ENCODE measurements at regions not wholly inside any gene's neighbourhood (a gene's known extent, or its start where the extent isn't known, plus 50 kb on each side); places are given as distances from the start of the nearest gene placed in this dataset.

DNA sequence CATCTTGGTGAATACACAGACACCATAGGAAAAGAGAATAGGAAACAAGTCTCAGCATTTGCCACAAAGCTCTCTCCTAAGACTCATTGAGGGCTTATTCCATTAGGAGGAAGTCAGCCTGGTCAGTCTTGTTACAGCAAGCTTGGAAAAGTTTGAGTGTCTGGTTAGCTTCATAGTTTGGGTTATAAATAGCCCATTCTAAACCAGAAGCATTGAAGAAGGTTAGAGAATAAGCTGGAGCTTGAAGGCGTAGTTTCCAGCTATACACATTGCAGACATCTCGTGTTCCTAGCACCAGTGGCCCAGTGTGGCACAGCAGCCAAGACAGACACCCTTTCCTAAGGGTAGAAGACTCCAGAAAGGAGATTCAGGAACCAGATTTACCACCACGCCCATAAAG, 168.8 kb upstream of the RBM19 start:
- TF ChIP-seq NR2C1 (IDR thresholded peaks at IDR 0.05) (no peak), NR2C1 (tag; IDR thresholded peaks at IDR 0.05) (no peak)
- TF ChIP-seq, protein P1, sequence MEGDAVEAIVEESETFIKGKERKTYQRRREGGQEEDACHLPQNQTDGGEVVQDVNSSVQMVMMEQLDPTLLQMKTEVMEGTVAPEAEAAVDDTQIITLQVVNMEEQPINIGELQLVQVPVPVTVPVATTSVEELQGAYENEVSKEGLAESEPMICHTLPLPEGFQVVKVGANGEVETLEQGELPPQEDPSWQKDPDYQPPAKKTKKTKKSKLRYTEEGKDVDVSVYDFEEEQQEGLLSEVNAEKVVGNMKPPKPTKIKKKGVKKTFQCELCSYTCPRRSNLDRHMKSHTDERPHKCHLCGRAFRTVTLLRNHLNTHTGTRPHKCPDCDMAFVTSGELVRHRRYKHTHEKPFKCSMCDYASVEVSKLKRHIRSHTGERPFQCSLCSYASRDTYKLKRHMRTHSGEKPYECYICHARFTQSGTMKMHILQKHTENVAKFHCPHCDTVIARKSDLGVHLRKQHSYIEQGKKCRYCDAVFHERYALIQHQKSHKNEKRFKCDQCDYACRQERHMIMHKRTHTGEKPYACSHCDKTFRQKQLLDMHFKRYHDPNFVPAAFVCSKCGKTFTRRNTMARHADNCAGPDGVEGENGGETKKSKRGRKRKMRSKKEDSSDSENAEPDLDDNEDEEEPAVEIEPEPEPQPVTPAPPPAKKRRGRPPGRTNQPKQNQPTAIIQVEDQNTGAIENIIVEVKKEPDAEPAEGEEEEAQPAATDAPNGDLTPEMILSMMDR (IDR thresholded peaks at IDR 0.05 in 2 of 3, conservative IDR thresholded peaks at IDR 0.05 in 1 of 3; ENCODE audit: insufficient read depth in 2 of 3, low read depth in 1 of 3, low read length in 3 of 3), result no peak
